ENCODE measurements at regions not wholly inside any gene's neighbourhood (a gene's known extent, or its start where the extent isn't known, plus 50 kb on each side); places are given as distances from the start of the nearest gene placed in this dataset.
"Not testable (repeated sequence)": the region's sequence is repeated elsewhere in the genome, so short reads cannot be mapped to it uniquely, and the experiment has no call there.

DNA sequence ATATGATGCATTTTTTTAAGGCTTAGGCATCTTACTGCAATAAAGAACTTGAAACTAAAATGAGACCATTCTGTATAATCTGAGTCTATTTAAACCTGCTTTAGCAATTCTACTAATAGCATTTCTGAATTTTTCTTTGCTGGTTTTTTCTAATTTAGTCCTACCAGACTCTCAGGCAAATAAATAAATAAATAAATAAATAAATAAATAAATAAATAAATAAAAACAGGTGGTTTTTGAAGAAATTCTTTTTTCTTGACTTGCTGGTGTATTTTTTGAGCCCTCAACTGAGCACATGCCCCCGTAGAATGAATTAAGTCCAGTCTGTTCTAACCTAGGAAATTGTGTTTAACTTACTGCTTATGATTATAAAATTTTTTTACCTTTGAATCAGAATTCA is 134.7 kb upstream of the FOXP2 start:
- no peak for DNase-seq (ENCODE audit: low spot score)

DNA sequence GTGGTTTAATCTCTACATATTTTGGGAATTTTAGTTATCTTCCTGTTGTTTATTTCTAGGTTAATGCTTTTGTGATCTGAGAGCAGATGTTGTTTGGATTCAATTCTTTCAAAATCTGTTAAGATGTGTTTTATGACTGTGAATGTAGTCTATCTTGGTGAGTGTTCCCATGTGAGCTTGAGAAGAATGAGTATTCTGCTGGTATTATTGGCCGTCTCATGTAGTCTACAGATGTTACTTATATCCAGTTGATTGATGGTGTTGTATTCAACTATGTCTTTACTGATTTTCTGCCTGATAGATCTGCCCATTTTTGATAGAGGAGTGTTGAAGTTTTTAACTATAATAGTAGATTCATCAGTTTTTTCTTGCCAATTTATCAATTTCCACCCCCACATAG is 141.4 kb upstream of the FOXP2 start:
- DNase-seq (ENCODE audit: low spot score): no peak

- no peak for DNase-seq (ENCODE audit: low spot score)
Measured at GRCh38 chr7:114269714-114270113, 144.9 kb upstream of the FOXP2 start.

- not testable (repeated sequence) for DNase-seq (ENCODE audit: low spot score)
Measured at GRCh38 chr7:114267550-114267949, 147.1 kb upstream of the FOXP2 start.

GRCh38 chr7:114264023-114264422 is 150.6 kb upstream of the FOXP2 start:
- no peak for DNase-seq (ENCODE audit: low spot score)

GRCh38 chr7:114263219-114263618 is 151.4 kb upstream of the FOXP2 start:
- no peak for DNase-seq (ENCODE audit: low spot score)

DNA sequence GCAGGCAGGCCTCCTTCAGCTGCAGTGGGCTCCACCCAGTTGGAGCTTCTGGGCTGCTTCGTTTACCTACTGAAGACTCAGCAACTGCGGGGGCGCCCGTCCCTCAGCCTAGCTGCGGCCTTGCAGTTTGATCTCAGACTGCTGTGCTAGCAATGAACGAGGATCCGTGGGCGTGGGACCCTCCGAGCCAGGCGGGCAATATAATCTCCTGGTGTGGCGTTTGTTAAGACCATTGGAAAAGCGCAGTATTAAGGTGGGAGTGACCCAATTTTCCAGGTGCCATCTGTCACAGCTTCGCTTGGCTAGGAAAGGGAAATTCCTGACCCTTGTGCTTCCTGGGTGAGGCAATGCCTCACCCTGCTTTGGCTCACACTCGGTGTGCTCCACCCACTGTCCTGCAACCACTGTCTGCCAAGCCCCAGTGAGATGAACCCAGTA is 159.2 kb upstream of the FOXP2 start:
- DNase-seq (ENCODE audit: low spot score): no peak

DNA sequence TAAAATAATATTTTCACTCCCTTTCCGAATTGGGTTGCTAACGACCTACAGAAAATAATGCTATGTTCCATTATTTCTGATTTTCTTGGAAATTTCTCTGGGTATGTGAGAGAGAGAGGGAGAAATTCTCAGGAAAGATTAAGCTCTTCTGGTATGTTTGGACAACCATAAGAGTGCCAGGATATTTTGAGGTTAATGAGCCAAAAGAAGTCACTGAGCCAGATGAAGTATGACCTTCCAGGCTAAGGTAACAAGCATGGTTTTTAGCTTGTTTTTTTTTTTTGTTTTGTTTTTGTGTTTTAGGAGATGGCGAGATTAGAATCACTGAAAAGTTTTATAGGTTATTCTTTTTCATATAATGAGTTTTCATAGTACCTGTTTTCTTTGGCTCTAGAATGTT is 171.0 kb upstream of the FOXP2 start:
- DNase-seq (ENCODE audit: low spot score): no peak

DNA sequence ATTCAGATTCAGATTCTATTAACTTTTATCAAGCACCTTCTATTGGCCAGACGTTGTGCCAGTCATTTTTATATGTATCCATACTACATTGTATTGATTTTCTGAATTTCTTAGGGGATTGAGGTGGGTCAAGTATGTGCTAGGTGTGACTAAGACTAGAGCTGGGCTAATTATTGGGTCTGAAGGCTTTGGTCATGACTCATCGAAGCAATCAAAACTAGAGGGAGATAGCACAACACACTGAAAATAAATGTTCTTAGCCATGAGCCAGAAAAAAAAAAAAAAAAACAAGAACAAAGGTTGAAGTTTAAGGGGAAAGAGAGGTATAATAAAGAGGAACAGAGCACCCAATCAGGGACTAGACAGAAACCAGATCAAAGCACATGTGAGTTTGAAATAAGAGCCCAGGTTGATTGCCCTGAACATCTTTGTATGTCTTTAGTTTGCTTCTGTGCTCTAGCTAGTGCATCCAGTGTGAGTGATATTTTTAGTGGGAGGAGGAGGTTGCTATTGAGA is 171.6 kb upstream of the FOXP2 start:
- no peak for DNase-seq (ENCODE audit: low spot score)

- DNase-seq (ENCODE audit: low spot score): no peak
Measured at GRCh38 chr7:114229246-114229645, 185.4 kb upstream of the FOXP2 start.

GRCh38 chr7:114225784-114226183 is 188.8 kb upstream of the FOXP2 start:
- no peak for DNase-seq (ENCODE audit: low spot score)

DNA sequence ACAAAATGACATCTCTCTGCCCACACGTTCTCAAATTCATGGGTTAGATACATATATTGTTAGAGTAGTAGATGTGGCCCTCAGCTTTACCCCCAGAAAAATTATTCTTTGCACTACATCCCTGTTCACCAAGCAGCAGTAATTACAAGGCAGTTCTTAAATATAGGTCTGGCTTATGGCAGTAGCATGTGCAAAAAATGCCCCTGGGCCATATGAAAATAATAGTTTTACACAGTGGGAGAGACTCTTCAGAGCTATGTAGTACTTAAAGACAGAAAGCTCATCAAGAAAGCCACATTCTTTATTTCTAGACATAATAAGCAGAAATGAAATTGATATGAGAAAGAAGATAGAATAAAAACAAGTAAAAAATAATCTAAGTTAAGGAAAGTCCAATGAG is 196.3 kb upstream of the FOXP2 start:
- no peak for DNase-seq (ENCODE audit: low spot score)

DNA sequence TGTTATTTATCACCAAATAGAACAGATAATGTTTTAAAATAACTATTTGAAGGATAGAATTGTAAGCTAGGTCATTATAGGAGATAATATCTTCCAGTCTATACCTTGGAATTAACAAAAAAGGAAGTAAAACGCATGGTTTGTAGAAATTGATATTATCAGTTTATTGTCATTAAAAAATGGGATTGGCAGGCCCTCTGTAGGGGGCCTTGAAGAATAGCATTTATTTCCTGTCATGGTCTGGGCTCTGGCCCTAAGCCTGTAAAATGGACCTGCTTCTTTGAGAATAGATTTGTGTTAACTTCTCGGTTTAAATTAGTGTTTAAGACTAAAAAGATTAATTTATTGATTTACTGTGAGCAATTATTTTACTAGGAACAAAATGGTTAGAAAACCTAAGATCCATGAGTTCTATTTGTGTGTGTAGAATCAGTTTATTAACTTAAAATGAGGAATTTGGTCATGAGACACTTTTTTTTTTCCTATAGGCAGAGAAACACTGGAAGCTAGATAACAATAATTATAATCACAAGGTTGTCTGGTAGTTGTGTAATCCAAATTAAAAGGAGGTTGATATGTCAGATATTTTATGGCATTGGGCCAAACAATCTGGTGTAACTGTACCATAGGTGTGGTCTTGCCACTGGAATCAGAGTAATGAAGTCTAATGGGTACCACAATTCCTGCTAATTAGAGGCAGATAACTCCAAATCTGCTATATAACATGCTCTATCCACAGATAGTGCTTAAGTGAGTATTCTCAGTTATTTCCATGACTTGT is 197.4 kb upstream of the FOXP2 start:
- DNase-seq (ENCODE audit: low spot score): no peak

DNA sequence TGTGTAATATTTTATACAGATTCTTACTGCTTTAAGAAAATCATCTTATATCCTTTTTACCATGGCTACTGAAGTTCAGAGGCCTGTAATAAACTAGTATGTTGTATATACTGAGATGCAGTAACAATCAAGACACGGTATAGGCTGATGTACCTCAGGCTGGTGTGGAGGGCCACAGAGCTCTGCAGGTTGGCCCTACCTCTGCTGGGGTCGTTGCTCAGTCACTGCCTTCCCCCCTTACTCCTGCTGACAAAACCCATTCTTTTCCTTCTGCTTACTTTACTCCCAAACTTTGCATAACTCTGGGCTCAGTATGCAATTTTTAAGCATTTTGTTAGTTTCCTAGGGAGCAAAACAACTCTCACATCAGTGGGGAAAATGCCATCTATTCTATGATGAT is 200.1 kb upstream of the FOXP2 start:
- DNase-seq (ENCODE audit: low spot score): no peak

GRCh38 chr7:114212721-114213429 is 201.7 kb upstream of the FOXP2 start:
- DNase-seq (ENCODE audit: low spot score): no peak

DNA sequence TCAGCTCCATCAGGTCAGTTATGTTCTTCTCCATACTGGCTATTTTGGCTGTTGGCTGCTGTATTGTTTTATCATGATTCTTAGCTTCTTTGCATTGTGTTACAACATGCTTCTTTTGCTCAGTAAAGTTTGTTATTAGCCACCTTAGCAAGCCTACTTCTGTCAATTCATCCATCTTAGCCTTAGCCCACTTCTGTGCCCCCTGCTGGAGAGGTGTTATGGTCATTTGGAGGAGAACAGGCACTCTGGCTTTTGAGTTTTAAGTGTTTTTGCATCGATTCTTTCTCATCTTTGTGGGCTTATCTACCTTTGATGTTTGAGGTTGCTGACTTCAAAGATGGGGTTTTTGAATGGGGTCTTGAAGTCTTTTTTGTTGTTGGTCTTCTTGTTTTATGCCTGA is 204.6 kb upstream of the FOXP2 start:
- DNase-seq (ENCODE audit: low spot score): no peak

DNA sequence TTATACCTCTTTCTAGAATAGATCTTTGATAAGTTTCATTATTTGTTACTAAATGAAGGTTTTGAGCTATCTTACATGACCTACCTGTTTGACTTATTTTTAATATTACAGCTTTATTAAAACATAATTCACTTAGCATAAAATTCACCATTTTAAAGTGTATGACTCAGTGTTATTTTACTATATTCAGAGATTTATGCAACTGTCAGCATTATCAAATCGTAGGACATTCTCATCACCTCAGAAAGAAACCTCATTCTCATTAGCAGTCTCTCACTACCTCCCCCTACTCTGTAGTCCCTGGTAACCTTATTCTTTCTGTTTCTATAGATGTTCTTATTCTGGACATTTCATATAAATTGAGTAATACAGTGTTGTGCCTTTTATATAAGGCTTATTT is 207.9 kb upstream of the FOXP2 start:
- no peak for DNase-seq (ENCODE audit: low spot score)

- no peak for DNase-seq (ENCODE audit: low spot score)
Measured at GRCh38 chr7:114196517-114196916, 218.1 kb upstream of the FOXP2 start.

GRCh38 chr7:114190387-114190786 is 224.2 kb upstream of the FOXP2 start:
- DNase-seq (ENCODE audit: low spot score): no peak

DNA sequence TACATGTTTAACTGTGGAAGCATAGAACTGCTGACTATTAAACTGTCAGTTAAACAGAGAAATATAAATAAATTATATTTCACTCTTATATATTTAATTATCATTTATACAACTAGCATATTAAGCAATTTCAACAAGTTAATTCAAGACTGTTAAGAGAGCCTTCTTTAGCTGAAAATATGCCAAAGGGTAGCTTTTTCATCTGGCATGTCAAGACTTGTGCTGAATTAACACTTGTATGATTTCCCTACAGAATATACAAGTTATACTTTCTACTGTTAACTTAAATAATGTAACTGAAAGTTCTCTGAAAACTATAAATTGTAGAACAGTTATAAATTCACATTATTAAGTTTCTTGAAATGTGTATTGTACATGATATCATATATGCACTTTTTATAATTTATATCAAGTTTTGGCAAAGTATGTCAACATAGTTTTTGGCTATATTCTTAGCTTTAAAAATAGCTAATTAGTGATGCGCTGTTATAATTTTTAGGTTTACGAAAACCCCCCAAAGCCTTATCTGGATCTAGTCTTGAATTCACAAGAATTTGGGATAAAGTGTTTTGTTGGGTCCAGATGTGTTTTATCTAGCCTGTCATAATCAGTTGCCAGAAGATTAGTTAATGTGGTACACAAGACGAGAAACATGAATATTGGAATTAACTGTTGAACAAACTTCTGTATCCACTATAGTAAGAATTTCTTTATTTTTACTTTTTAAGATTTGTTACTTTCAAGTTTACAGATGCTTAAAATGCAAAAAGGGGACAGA is 231.1 kb upstream of the FOXP2 start:
- DNase-seq (ENCODE audit: low spot score): no peak

- no peak for DNase-seq (ENCODE audit: low spot score)
Measured at GRCh38 chr7:114182837-114183236, 231.8 kb upstream of the FOXP2 start.

- no peak for DNase-seq (ENCODE audit: low spot score)
Measured at GRCh38 chr7:114181280-114181679, 233.3 kb upstream of the FOXP2 start.

All from hematopoietic multipotent progenitor cell treated with erythropoietin and hydrocortisone succinate and interleukin-3 and kit ligand, for 17 days (in vitro differentiated cells).